ENCODE measurements at regions not wholly inside any gene's neighbourhood (a gene's known extent, or its start where the extent isn't known, plus 50 kb on each side); places are given as distances from the start of the nearest gene placed in this dataset.

- ChIA-PET CTCF (interaction anchor here (0.7 kb wide), 1 partner anchor 475 kb away, joined by 3 read pairs; no protein-coding TSS in a partner anchor), POLR2A (no interaction called here)
- Histone ChIP-seq H3K4me1 (ENCODE audit: control insufficient read depth in 2 of 2, insufficient read depth in 2 of 2, low read length in 2 of 2) (no peaks in the 10 kb centered on the region), H4K20me1 (ENCODE audit: control insufficient read depth, insufficient read depth, low read length, poor library complexity, severe bottlenecking) (no peaks in the 10 kb centered on the region), H3K79me2 (ENCODE audit: control insufficient read depth, insufficient read depth, low read length) (no peaks in the 10 kb centered on the region), H3K36me3 (replicated peaks in 1 of 2; ENCODE audit: control extremely low read depth in 1 of 2, control insufficient read depth in 1 of 2, extremely low read depth in 1 of 2, insufficient read depth in 2 of 2, low read length in 1 of 2) (no peaks in the 10 kb centered on the region), H3K4me2 (replicated peaks; ENCODE audit: low read depth, low read length, poor library complexity, severe bottlenecking) (no peak overlapping the region), H3K9ac (ENCODE audit: low read length) (no peak overlapping the region), H3K27ac (ENCODE audit: low read length in 2 of 2) (no peak overlapping the region), H2AFZ (ENCODE audit: insufficient read depth, low read depth, low read length, poor library complexity, severe bottlenecking) (no peak overlapping the region), H3K4me3 (ENCODE audit: control extremely low read depth in 1 of 5, extremely low read depth in 1 of 5, insufficient read depth in 1 of 5, low read depth in 2 of 5, low read length in 4 of 5) (no peak overlapping the region), H3K9me3 (ENCODE audit: control extremely low read depth in 1 of 3, control insufficient read depth in 2 of 3, insufficient read depth in 1 of 3, low read length in 2 of 3) (no peaks in the 10 kb centered on the region), H3K27me3 (replicated peaks in 1 of 4; ENCODE audit: control extremely low read depth in 1 of 4, control insufficient read depth in 3 of 4, insufficient read depth in 4 of 4, low read length in 3 of 4) (no peaks in the 10 kb centered on the region)
- no peaks in the 10 kb centered on the region for H3K9me3 Mint-ChIP-seq (ENCODE audit: insufficient read depth)
- ATAC-seq (ENCODE audit: low read depth) (no peak), DNase-seq (no peak)
- H3K27ac Mint-ChIP-seq = no peak overlapping the region
- WGBS (ENCODE audit: insufficient coverage) = no CpG with 5 or more reads among the region's 2 CpGs
- intact Hi-C loops (cut with micrococcal nuclease) = no loop called here
- no peaks in the 10 kb centered on the region for H3K4me1 Mint-ChIP-seq
- H3K27me3 Mint-ChIP-seq = no peaks in the 10 kb centered on the region
- TF ChIP-seq EZH2 (IDR thresholded peaks at IDR 0.05; ENCODE audit: borderline replicate concordance, insufficient read depth, low read depth, low read length, poor library complexity, severe bottlenecking) = no peak
- TF ChIP-seq CTCF (IDR thresholded peaks at IDR 0.05) = no peak
- H3K4me3 Mint-ChIP-seq = no peak overlapping the region
These were observed 291.1 kb downstream of the DOK5 start for GRCh38 chr20:54766483-54766882.

GRCh38 chr20:54763366-54763765, 288.0 kb downstream of the DOK5 start:
- TF ChIP-seq CTCF (IDR thresholded peaks at IDR 0.05) = no peak
- TF ChIP-seq EZH2 (IDR thresholded peaks at IDR 0.05; ENCODE audit: borderline replicate concordance, insufficient read depth, low read depth, low read length, poor library complexity, severe bottlenecking) = no peak
- no peak for DNase-seq
- H3K4me3 Mint-ChIP-seq = no peak overlapping the region
- H3K27me3 Mint-ChIP-seq = no peaks in the 10 kb centered on the region
- H3K9me3 ChIP-seq (ENCODE audit: control extremely low read depth in 1 of 3, control insufficient read depth in 2 of 3, insufficient read depth in 1 of 3, low read length in 2 of 3) = peaks cover 0 to 2% (median 0%) of the 10 kb centered on the region in 3 donors
- no peaks in the 10 kb centered on the region for H3K4me1 ChIP-seq (ENCODE audit: control insufficient read depth in 2 of 2, insufficient read depth in 2 of 2, low read length in 2 of 2)
- H3K9ac ChIP-seq (ENCODE audit: low read length) = no peak overlapping the region
- intact Hi-C loops (cut with micrococcal nuclease) = no loop called here
- H3K79me2 ChIP-seq (ENCODE audit: control insufficient read depth, insufficient read depth, low read length) = no peaks in the 10 kb centered on the region
- no peaks in the 10 kb centered on the region for H3K4me1 Mint-ChIP-seq
- H3K4me2 ChIP-seq (replicated peaks; ENCODE audit: low read depth, low read length, poor library complexity, severe bottlenecking) = no peak overlapping the region
- no peaks in the 10 kb centered on the region for H3K27me3 ChIP-seq (replicated peaks in 1 of 4; ENCODE audit: control extremely low read depth in 1 of 4, control insufficient read depth in 3 of 4, insufficient read depth in 4 of 4, low read length in 3 of 4)
- ATAC-seq (ENCODE audit: low read depth) = no peak
- H3K27ac Mint-ChIP-seq = no peak overlapping the region
- H3K4me3 ChIP-seq (ENCODE audit: control extremely low read depth in 1 of 5, extremely low read depth in 1 of 5, insufficient read depth in 1 of 5, low read depth in 2 of 5, low read length in 4 of 5) = no peak overlapping the region
- H3K27ac ChIP-seq (ENCODE audit: low read length in 2 of 2) = no peak overlapping the region
- 100% methylated on average over 1 of the region's 1 CpG for WGBS (ENCODE audit: insufficient coverage)
- no peaks in the 10 kb centered on the region for H4K20me1 ChIP-seq (ENCODE audit: control insufficient read depth, insufficient read depth, low read length, poor library complexity, severe bottlenecking)
- H3K9me3 Mint-ChIP-seq (ENCODE audit: insufficient read depth) = no peaks in the 10 kb centered on the region
- POLR2A ChIA-PET = no interaction called here
- CTCF ChIA-PET = no interaction called here
- no peaks in the 10 kb centered on the region for H3K36me3 ChIP-seq (replicated peaks in 1 of 2; ENCODE audit: control extremely low read depth in 1 of 2, control insufficient read depth in 1 of 2, extremely low read depth in 1 of 2, insufficient read depth in 2 of 2, low read length in 1 of 2)
- H2AFZ ChIP-seq (ENCODE audit: insufficient read depth, low read depth, low read length, poor library complexity, severe bottlenecking) = no peak overlapping the region
